IMR-90 (cell line): ENCODE measurements at regions not wholly inside any gene's neighbourhood (a gene's known extent, or its start where the extent isn't known, plus 50 kb on each side); places are given as distances from the start of the nearest gene placed in this dataset.

Experiments
- ATAC-seq: fragments of 200-7000 bp; cut with Tn5 transposase; 2 replicates; pipeline ENCODE4 v1.9.1; 2020; ENCODE audit warnings: low read depth, mild to moderate bottlenecking, moderate library complexity
- BruUV-seq: library from RNA; stranded (reverse); fragments of 400-500 nt; replicated peaks from 2 replicates; lab custom pipeline; 2021; lab: Mats Ljungman, UMichigan
- CTCF ChIA-PET: fragments of 300-600 bp; formaldehyde crosslinking; extraction: SDS; loops from one replicate; lab custom pipeline; 2021; ENCODE audit warnings: antibody characterized with exemption; lab: Yijun Ruan, JAX
- POLR2A ChIA-PET: fragments of 300-600 bp; sonication (Branson Sonifier 250); formaldehyde crosslinking; loops from one replicate; lab custom pipeline; 2022; ENCODE audit warnings: antibody characterized with exemption; ENCODE audit not compliant: unreplicated experiment; lab: Charles Lee
- DNase-seq: peaks from one replicate; pipeline ENCODE4 v3.0.0; 2013
- H2AFZ ChIP-seq: replicated peaks from 2 replicates; pipeline ENCODE3; 2013; ENCODE audit warnings: low read length, mild to moderate bottlenecking; ENCODE audit not compliant: poor library complexity
- H2AK5ac ChIP-seq: 2 replicates; pipeline ENCODE4 v1.6.1; 2013; ENCODE audit warnings: low read depth, low read length, inconsistent platforms
- H2AK9ac ChIP-seq: replicated peaks from 2 replicates; pipeline ENCODE3; 2013; ENCODE audit warnings: mild to moderate bottlenecking, low read depth, low read length, moderate library complexity; ENCODE audit not compliant: poor library complexity
- H2BK120ac ChIP-seq: 2 replicates; pipeline ENCODE4 v1.6.1; 2013; ENCODE audit warnings: low read depth, low read length, inconsistent platforms
- H2BK15ac ChIP-seq: 3 replicates; pipeline ENCODE4 v1.6.1; 2013; ENCODE audit warnings: low read depth, low read length, inconsistent platforms
- H2BK20ac ChIP-seq: 2 replicates; pipeline ENCODE4 v1.6.1; 2013; ENCODE audit warnings: low read depth, mild to moderate bottlenecking, inconsistent platforms, low read length, moderate library complexity
- H2BK5ac ChIP-seq: 2 replicates; pipeline ENCODE4 v1.6.1; 2013; ENCODE audit warnings: mild to moderate bottlenecking, low read depth, low read length, inconsistent platforms; ENCODE audit not compliant: poor library complexity, severe bottlenecking
- H3K14ac ChIP-seq: replicated peaks from 2 replicates; pipeline ENCODE4 v1.6.1; 2013; ENCODE audit warnings: low read depth, low read length, inconsistent platforms
- H3K18ac ChIP-seq: 2 replicates; pipeline ENCODE4 v1.6.1; 2013; ENCODE audit warnings: low read depth, low read length, control low read depth
- H3K23ac ChIP-seq: 2 replicates; pipeline ENCODE4 v1.6.1; 2013; ENCODE audit warnings: low read depth, low read length, inconsistent platforms
- H3K27ac ChIP-seq: 2 replicates; pipeline ENCODE4 v1.5.1; 2013; ENCODE audit warnings: mild to moderate bottlenecking, control low read depth, low read length; ENCODE audit not compliant: insufficient read depth
- H3K27me3 ChIP-seq: 2 replicates; pipeline ENCODE4 v1.6.1; 2013; ENCODE audit warnings: low read length; ENCODE audit not compliant: control insufficient read depth, insufficient read depth
- H3K36me3 ChIP-seq: 2 replicates; pipeline ENCODE4 v1.6.1; 2013; ENCODE audit warnings: low read length, mixed read lengths; ENCODE audit not compliant: control insufficient read depth, insufficient read depth
- H3K4ac ChIP-seq: 2 replicates; pipeline ENCODE4 v1.6.1; 2013; ENCODE audit warnings: low read depth, low read length, inconsistent platforms
- H3K4me1 ChIP-seq: 2 replicates; pipeline ENCODE4 v1.6.1; 2013; ENCODE audit warnings: low read length, mixed read lengths; ENCODE audit not compliant: control insufficient read depth, insufficient read depth
- H3K4me2 ChIP-seq: 2 replicates; pipeline ENCODE4 v1.6.1; 2013; ENCODE audit warnings: low read depth, mild to moderate bottlenecking, control low read depth, low read length, moderate library complexity
- H3K4me3 ChIP-seq: 2 replicates; pipeline ENCODE4 v1.5.1; 2013; ENCODE audit warnings: low read depth, mild to moderate bottlenecking, control low read depth, low read length, moderate library complexity; ENCODE audit not compliant: insufficient read depth
- H3K56ac ChIP-seq: 2 replicates; pipeline ENCODE4 v1.6.1; 2013; ENCODE audit warnings: low read length, inconsistent platforms; ENCODE audit not compliant: insufficient read depth; ENCODE audit errors: extremely low read depth
- H3K79me1 ChIP-seq, 2 experiments: 2 replicates each; pipeline ENCODE4 v1.6.1; 2013; ENCODE audit warnings: low read length in 2 of 2, inconsistent platforms in 1 of 2, low read depth in 1 of 2
- H3K9ac ChIP-seq: 2 replicates; pipeline ENCODE4 v1.6.1; 2013; ENCODE audit warnings: low read depth, low read length, control low read depth
- H3K9me1 ChIP-seq: 2 replicates; pipeline ENCODE4 v1.6.1; 2013; ENCODE audit warnings: low read length, inconsistent platforms; ENCODE audit not compliant: insufficient read depth
- H3K9me3 ChIP-seq: 2 replicates; pipeline ENCODE4 v1.6.1; 2013; ENCODE audit warnings: low read length; ENCODE audit not compliant: control insufficient read depth, insufficient read depth
- H4K20me1 ChIP-seq: 2 replicates; pipeline ENCODE4 v1.6.1; 2013; ENCODE audit warnings: low read length, inconsistent platforms; ENCODE audit not compliant: insufficient read depth
- H4K5ac ChIP-seq: 2 replicates; pipeline ENCODE4 v1.6.1; 2013; ENCODE audit warnings: mild to moderate bottlenecking, low read depth, low read length, control low read depth
- H4K8ac ChIP-seq, 2 experiments: 2 replicates each; pipeline ENCODE4 v1.6.1; 2013; ENCODE audit warnings: low read depth in 2 of 2, low read length in 2 of 2, control low read depth in 1 of 2, inconsistent platforms in 1 of 2
- H4K91ac ChIP-seq: 2 replicates; pipeline ENCODE4 v1.6.1; 2013; ENCODE audit warnings: low read depth, low read length, inconsistent platforms; ENCODE audit not compliant: insufficient read depth
- BHLHE40 ChIP-seq: fragments of 150-350 bp; IDR thresholded peaks from 2 replicates; pipeline ENCODE4 v1.6.1; 2016; ENCODE audit warnings: mild to moderate bottlenecking, low read depth, low read length
- CEBPB ChIP-seq: IDR thresholded peaks from 2 replicates; pipeline ENCODE4 v1.6.1; 2012; ENCODE audit warnings: low read depth, low read length, improper control_type of control experiment
- FOS ChIP-seq: fragments of 150-350 bp; IDR thresholded peaks from 2 replicates; pipeline ENCODE4 v1.6.1; 2016; ENCODE audit warnings: low read depth, low read length
- MAFK ChIP-seq: IDR thresholded peaks from 2 replicates; pipeline ENCODE4 v1.6.1; 2012; ENCODE audit warnings: low read depth, low read length, improper control_type of control experiment
- MAZ ChIP-seq: IDR thresholded peaks from 2 replicates; pipeline ENCODE4 v1.6.1; 2012; ENCODE audit warnings: low read depth, mild to moderate bottlenecking, low read length, improper control_type of control experiment, moderate library complexity, borderline replicate concordance
- NFE2L2 ChIP-seq: fragments of 150-350 bp; IDR thresholded peaks from 2 replicates; pipeline ENCODE4 v1.6.1; 2016; ENCODE audit warnings: low read depth, mild to moderate bottlenecking, low read length
- POLR2A ChIP-seq: IDR thresholded peaks from 2 replicates; pipeline ENCODE4 v1.6.1; 2012; ENCODE audit warnings: mild to moderate bottlenecking, low read depth, low read length
- RCOR1 ChIP-seq: IDR thresholded peaks from 2 replicates; pipeline ENCODE4 v1.6.1; 2012; ENCODE audit warnings: mild to moderate bottlenecking, low read length, improper control_type of control experiment; ENCODE audit not compliant: insufficient replicate concordance
- RFX5 ChIP-seq: IDR thresholded peaks from 2 replicates; pipeline ENCODE4 v1.8.0; 2012; ENCODE audit warnings: low read depth, mild to moderate bottlenecking, low read length, moderate library complexity
- SMC3 ChIP-seq: fragments of 150-350 bp; IDR thresholded peaks from 2 replicates; pipeline ENCODE4 v1.6.1; 2016; ENCODE audit warnings: low read depth, mild to moderate bottlenecking, antibody characterized with exemption, low read length, moderate library complexity
- USF2 ChIP-seq: fragments of 150-350 bp; IDR thresholded peaks from 2 replicates; pipeline ENCODE4 v1.6.1; 2017; ENCODE audit warnings: mild to moderate bottlenecking, antibody characterized with exemption, low read length, low read depth
- WGBS, 2 experiments: methylation state at CpG; one replicate each; pipeline versions ENCODE4 v1.1.5 to v1.1.7; 2013; ENCODE audit warnings: missing lambda C conversion rate in 2 of 2; ENCODE audit not compliant: insufficient read length in 1 of 2; ENCODE audit errors: extremely low coverage in 2 of 2; 5-methylcytosine and 5-hydroxymethylcytosine counted together
- dilution Hi-C: fragments of 300-500 bp; cut with HindIII; formaldehyde crosslinking; loops from one replicate; pipeline ENCODE4 v1.14.3; 2018; ENCODE audit warnings: low sequenced_read_pairs; ENCODE audit not compliant: unreplicated experiment
- in situ Hi-C: fragments of 300-500 bp; cut with MboI; formaldehyde crosslinking; loops from 3 replicates; pipeline ENCODE4 v1.14.3; 2019; ENCODE audit warnings: low sequenced_read_pairs, inconsistent platforms, mixed read lengths
- intact Hi-C: fragments of 100-400 bp; cut with micrococcal nuclease; formaldehyde crosslinking; loops from 2 replicates; pipeline ENCODE4 v1.10.0; 2022
- TF ChIP-seq, protein P1 (sequence below): fragments of 150-350 bp; IDR thresholded peaks from 2 replicates; pipeline ENCODE4 v1.6.1; 2016; ENCODE audit warnings: low read depth, mild to moderate bottlenecking, low read length, moderate library complexity, borderline replicate concordance
- TF ChIP-seq, protein P2 (sequence below): conservative IDR thresholded peaks from 2 replicates; pipeline ENCODE4 v1.5.1; 2012; ENCODE audit warnings: mild to moderate bottlenecking, low read depth, low read length, improper control_type of control experiment

DNA sequence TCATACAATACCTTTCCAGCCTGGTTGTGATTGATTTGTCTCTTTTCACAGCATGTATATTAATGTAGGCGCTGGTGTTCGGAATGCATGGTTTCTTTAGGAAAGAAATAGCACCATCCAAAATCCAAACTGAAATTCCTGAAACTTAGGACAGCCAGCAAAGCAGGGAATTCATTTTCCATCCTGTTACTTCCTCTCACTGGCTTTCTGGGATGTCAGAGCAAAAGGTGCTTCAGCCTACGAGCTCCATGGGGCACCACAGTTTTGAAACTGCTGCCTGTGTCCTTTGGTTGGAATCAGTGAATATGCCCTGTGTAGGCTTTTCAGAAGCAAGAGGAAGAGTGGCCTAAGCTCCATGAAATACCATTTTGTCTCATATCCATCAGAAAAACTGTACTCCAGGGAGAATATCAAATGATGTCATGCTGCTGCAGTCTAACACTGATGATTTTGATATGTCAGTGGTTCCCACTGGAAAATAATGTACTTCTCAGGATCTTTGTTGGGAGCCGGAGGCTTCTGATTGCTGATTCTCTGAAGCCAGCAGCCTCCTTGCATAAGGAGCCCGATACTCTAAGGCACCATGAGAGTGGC lies 117.8 kb upstream of the SERP2 start:
- Histone ChIP-seq H3K4me3 (no peak overlapping the region), H3K56ac (no peak overlapping the region), H2AK9ac (peak overlapping the region; percentile 25), H3K4me1 (peaks cover 10% of the 10 kb centered on the region), H3K79me1 (no peaks in the 10 kb centered on the region), H3K9me1 (peaks cover 12% of the 10 kb centered on the region), H4K5ac (no peak overlapping the region), H3K27ac (no peak overlapping the region), H3K4ac (no peak overlapping the region), H4K20me1 (no peaks in the 10 kb centered on the region), H2AFZ (no peak overlapping the region), H3K27me3 (no peaks in the 10 kb centered on the region), H2BK20ac (no peak overlapping the region), H4K91ac (no peak overlapping the region), H3K14ac (no peak overlapping the region), H2BK15ac (no peak overlapping the region), H3K36me3 (no peaks in the 10 kb centered on the region), H3K9me3 (no peaks in the 10 kb centered on the region), H2AK5ac (no peak overlapping the region), H3K9ac (no peak overlapping the region), H3K4me2 (no peak overlapping the region), H4K8ac (no peak overlapping the region), H3K18ac (no peak overlapping the region), H2BK120ac (no peak overlapping the region), H2BK5ac (no peak overlapping the region), H3K23ac (no peak overlapping the region)
- dilution Hi-C loops = no loop called here
- WGBS, 2 experiments = no CpG with 5 or more reads among the region's 5 CpGs
- no peak for TF ChIP-seq MAFK
- TF ChIP-seq NFE2L2 = no peak
- no peak for TF ChIP-seq BHLHE40
- no peak for TF ChIP-seq CEBPB
- no peak for TF ChIP-seq USF2
- TF ChIP-seq, protein P1, sequence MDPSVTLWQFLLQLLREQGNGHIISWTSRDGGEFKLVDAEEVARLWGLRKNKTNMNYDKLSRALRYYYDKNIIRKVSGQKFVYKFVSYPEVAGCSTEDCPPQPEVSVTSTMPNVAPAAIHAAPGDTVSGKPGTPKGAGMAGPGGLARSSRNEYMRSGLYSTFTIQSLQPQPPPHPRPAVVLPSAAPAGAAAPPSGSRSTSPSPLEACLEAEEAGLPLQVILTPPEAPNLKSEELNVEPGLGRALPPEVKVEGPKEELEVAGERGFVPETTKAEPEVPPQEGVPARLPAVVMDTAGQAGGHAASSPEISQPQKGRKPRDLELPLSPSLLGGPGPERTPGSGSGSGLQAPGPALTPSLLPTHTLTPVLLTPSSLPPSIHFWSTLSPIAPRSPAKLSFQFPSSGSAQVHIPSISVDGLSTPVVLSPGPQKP = no peak
- TF ChIP-seq MAZ = no peak
- no peak for TF ChIP-seq RFX5
- no peak for TF ChIP-seq FOS
- TF ChIP-seq POLR2A = no peak
- TF ChIP-seq SMC3 = no peak
- TF ChIP-seq, protein P2, sequence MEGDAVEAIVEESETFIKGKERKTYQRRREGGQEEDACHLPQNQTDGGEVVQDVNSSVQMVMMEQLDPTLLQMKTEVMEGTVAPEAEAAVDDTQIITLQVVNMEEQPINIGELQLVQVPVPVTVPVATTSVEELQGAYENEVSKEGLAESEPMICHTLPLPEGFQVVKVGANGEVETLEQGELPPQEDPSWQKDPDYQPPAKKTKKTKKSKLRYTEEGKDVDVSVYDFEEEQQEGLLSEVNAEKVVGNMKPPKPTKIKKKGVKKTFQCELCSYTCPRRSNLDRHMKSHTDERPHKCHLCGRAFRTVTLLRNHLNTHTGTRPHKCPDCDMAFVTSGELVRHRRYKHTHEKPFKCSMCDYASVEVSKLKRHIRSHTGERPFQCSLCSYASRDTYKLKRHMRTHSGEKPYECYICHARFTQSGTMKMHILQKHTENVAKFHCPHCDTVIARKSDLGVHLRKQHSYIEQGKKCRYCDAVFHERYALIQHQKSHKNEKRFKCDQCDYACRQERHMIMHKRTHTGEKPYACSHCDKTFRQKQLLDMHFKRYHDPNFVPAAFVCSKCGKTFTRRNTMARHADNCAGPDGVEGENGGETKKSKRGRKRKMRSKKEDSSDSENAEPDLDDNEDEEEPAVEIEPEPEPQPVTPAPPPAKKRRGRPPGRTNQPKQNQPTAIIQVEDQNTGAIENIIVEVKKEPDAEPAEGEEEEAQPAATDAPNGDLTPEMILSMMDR = no peak
- no peak for TF ChIP-seq RCOR1
- intact Hi-C loops = no loop called here
- no peak for ATAC-seq
- DNase-seq = no peak
- POLR2A ChIA-PET = no interaction called here
- BruUV-seq = no TSS peak
- in situ Hi-C loops = no loop called here
- CTCF ChIA-PET = no interaction called here
